ENCODE measurements at regions not wholly inside any gene's neighbourhood (a gene's known extent, or its start where the extent isn't known, plus 50 kb on each side); places are given as distances from the start of the nearest gene placed in this dataset.

DNA sequence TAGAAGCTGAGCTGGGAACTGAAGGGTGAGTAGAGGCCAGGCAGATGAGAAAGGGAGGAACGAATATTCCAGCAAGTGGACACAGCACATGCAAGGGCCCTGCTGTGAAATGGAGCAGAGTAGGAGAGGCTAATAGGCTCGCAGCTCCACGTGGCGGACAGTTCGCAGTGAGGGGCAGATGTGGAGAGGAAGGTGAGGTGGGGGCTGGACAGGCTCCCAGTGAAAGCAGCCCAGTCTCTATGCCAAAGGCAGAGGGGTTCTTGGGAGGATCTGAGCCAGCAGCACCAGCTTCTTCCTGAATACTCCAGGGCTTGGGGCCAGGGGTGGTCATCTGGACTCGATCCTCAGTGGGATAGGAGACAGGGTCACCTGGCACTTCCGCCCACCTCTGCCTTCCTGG, 81.0 kb downstream of the CEBPB start:
- no peak overlapping the region for H3K4me3 ChIP-seq (ENCODE audit: low read length)

DNA sequence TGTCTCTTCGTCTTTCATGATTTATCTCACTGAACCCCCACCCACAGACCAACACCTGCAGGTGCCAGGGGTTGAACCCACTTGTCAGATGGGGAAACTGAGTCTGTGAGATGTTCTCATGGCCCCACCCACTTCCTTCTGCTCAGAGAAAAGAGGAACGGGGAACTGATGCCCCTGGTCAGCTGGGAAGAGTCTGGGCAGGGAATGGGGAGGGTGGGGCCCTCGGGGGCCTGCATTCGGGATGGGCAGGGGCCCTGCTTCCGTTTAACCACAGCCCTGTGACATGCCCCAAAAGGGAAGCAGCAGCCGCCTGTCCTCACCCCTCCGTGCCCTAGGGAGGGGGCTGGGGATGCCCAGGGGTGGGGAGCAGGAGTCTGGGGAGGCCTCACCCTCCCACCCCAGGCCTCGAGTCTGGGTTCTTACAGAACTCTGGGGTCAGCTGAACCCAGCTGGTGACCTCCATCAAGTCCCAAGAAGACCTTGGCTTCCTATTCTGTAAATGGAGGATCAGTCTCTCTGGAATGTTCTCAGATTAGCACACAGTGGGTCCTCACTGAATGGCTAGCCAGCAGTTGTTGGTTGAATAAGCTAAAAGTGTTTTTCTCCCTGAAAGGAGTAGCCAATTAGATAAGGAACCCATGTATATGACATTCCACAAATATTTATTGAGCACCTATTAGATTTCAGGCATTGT, 81.5 kb downstream of the CEBPB start:
- DNase-seq (ENCODE audit: low read depth, low spot score), result no peak
- no peak overlapping the region for H3K4me3 ChIP-seq (ENCODE audit: low read length)

More for the DNA sequence above, 81.0 kb downstream of the CEBPB start:
- DNase-seq (ENCODE audit: low read depth, low spot score), result no peak

DNA sequence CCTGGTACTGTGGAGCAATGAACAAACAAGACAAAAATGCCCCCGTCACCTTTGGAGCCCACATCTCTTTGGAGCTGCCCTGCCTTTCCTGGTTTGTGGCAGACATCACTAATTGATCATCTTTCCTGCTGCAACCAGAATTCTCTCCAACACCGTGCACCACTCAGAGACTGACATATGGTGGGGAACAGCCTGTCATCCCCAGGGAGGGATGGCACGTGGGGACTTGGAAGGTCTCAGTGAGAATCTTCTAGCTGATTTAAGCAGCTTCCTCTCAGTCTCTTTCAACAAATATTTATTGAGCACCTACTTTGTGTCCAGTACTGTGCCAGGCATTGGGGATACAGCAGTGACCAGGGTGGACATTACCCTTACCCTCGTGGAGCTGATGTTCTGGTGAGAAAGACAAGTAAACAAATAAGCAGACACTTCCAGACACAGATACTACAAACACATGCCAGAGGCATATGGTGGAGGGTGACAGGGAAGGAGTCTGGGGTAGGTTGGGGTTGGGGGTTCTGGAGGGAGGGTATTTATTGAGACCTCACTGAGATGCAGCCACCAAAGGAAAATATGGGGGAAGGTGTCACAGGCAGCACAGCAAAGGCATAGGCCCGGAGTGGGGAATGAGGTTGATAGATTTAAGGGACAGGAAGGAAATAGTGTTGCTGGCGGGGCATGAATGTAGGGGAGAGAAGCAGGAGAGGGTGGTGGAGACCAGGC, 82.3 kb downstream of the CEBPB start:
- no peak for DNase-seq (ENCODE audit: low read depth, low spot score)

DNA sequence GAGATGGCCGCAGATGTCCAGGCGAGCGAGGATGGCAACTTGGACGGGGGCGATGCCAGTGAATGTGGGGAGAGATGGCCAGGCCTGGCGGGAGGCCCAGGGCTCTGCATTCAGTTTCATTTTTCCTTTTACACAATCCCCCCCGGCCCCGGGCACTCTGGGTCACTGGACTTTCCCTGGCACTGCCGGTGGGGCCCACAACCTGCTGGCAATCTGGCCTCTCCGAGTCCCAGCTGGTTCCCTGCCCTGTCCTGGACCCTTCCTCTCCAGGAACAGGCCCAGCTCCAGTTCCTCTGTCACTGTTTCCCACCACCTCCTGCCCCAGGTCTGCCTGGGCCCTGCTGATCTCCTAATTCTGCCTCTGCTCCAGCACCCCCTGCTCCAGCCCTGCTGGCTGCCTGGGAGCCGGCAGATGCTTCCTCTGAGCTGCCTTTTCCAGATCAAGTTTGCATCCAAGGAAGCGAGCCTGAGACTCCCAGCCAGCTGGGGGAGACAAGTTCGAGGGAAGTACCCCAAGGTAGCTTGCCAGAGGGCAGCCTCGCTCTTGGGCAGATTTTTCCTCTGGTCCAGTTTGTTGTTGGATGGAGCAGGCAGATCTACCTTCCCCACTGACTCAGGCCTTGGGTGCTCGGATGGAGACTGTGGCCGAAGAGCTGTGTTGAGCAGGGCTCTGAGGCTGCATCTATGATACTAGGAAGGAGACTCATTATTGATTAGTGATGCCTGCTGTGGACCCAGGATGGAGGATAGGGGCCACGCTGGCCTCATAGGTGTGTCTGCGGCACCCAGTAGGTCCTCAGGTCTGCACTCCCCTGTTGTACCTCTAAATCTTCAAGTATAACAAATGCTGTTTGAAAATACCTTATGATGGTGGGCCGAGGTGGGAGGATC, 83.2 kb downstream of the CEBPB start:
- DNase-seq (ENCODE audit: low read depth, low spot score), result no peak
- H3K4me3 ChIP-seq (ENCODE audit: low read length), result no peak overlapping the region

More for the DNA sequence above, 82.3 kb downstream of the CEBPB start:
- no peak overlapping the region for H3K4me3 ChIP-seq (ENCODE audit: low read length)

DNA sequence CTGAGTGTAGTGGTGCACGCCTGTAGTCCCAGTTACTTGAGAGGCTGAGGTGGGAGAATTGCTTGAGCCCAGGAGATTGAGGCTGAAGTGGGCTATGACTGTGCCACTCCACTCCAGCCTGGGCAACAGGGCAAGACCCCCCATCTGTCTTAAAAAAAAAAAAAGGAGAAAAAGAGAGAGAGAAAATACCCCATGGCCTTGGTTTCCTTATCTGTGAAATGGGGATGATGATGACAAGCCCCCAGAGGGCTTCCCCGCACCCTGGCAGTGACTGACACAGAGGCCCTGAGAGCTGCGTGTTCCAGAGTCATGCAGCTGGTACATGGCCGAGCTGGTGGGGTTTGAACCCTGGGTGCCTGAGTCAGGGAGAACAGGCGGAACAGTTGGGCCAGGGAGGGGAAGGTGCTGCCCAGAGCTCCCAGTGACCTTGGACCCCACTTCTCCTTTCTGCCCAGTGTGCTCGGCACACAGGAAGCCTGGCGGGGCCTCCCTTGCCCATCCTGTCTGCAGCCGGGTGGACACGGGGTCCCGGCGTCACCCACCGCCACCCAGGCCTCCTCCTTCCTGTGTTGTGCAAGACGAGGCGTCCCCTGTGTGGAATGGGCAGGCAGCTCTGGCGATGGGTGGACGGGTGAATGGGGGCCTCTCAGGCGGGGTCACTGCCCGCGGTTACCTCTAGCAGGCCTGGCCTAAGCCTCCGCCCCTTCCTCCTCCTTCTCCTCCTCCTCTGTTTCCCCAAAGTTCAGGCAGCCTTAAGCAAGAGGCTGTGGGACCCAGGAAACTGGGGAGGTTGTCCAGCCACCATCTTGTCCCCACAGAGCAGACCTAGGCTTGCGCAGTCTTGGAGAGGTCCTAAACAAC, 84.2 kb downstream of the CEBPB start:
- no peak overlapping the region for H3K4me3 ChIP-seq (ENCODE audit: low read length)
- no peak for DNase-seq (ENCODE audit: low read depth, low spot score)

DNA sequence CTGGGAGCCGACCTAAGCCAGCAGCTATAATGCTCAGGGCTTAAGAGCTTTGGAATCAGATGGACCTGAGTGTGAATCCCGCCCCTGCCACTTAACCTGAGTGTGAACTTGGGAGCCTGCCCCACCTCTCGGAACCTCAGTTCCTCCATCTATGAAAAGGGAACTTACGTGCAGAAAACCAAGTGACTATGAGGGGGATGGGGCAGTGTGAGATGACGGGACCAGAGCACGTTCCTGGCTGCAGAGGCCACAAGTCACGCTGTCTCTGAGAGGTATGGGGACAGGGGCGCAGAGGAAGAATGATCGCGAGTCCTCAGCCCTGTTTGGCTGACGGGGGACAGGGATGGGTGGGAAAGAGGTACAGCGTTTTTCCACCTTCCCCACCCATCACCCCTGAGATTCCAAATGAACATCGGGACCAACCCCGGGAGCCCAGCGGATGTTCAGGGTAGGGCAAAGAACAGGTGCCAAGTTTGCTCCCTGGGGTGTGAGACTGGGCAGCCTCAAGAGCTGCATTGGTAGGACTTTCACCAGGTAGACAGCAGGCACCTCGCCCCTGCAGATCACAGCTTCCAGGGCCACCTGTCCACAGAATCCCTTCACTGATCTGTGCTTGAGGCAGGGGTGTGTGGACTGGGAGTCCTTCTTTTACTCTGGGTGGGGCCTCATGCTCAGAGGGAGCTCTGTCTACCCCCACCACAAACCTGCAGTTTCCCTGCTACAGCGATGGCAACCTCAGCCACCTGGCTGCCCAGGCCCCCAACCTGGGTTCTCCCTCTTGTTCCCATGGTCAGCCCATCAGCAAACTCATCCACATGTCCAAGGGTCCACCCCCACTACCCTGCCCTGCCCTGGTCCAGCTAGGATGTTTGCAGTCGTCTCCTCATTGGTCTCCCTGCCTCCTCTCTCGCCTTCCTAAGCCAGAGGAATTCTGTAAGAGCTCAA, 85.8 kb downstream of the CEBPB start:
- H3K4me3 ChIP-seq (ENCODE audit: low read length), result no peak overlapping the region
- DNase-seq (ENCODE audit: low read depth, low spot score), result no peak

DNA sequence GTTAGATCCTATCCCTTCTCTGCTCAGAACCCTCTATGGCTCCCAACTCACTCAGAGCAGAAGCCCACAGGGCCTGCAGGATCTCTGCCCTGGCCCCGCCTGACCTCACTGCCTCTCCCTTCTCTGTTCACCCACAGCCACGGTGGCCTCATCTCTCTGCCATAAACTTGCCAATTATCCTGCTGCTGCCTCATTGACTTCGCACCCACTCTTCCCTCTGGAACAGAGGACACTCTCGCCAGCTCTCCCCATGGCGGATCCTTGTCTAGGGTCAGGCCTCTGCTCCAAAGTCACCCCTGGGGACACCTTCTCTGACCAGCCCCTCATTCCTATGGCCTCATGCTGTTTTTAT, 86.4 kb downstream of the CEBPB start:
- H3K4me3 ChIP-seq (ENCODE audit: low read length), result no peak overlapping the region
- no peak for DNase-seq (ENCODE audit: low read depth, low spot score)

DNA sequence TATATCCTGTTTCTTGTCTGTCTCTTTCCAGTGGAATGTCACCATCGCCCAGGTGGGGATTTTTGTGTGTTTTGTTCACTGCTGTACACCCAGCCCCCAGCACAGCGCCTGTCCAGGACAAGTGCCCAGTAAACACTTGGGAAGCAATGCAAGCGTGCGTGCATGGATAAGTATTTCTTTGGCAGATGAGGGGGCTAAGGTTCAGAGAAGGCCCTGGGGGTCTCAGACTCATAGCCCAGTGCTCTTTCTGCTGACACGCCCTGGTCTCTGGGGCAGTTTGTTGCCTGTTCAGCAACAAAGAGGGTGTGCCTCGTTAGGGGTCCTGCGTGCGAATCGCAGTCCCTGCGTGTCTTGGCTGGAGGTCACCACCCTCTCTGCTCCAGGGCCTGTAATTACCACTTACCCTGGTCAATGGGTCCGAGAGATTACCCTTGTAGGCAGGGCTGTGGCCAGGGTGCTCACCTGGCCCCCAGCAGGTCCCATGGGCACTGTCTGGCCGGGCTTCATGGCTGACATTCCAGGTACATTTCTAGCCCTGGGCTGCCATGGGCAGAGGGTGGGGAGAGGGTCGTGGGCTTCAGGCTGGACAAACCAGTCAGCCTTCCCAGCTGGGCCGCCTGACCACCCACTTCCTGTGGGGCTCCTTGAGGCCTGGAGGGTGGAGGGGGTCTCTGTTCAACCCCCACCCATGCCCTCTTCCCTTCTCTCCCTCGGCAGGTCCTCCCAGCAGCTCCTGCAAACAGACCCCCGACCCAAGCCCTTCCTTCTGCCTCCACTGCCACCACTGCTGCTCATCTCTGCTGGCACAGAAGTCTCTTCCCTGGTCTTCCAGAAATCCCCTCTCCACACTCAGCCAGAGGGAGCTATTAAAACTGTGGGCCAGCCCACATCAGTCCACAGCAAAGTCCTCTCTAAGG, 87.1 kb downstream of the CEBPB start:
- DNase-seq (ENCODE audit: low read depth, low spot score), result no peak
- H3K4me3 ChIP-seq (ENCODE audit: low read length), result no peak overlapping the region

DNA sequence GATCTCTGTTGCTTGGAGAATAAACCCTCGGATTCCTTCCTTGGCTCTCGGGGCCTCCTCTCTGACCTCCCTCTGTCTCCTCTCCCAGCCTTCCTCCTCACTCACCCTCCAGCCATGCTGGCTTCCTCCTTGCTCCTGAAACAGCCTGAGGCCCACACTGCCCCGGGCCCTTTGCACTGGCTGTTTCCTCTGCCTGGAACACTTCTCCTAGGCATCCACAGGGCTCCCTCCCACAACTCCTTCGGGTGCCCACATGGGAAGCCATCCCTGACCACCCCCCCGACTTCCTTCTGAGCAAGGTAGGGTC, 87.7 kb downstream of the CEBPB start:
- DNase-seq (ENCODE audit: low read depth, low spot score), result no peak

DNA sequence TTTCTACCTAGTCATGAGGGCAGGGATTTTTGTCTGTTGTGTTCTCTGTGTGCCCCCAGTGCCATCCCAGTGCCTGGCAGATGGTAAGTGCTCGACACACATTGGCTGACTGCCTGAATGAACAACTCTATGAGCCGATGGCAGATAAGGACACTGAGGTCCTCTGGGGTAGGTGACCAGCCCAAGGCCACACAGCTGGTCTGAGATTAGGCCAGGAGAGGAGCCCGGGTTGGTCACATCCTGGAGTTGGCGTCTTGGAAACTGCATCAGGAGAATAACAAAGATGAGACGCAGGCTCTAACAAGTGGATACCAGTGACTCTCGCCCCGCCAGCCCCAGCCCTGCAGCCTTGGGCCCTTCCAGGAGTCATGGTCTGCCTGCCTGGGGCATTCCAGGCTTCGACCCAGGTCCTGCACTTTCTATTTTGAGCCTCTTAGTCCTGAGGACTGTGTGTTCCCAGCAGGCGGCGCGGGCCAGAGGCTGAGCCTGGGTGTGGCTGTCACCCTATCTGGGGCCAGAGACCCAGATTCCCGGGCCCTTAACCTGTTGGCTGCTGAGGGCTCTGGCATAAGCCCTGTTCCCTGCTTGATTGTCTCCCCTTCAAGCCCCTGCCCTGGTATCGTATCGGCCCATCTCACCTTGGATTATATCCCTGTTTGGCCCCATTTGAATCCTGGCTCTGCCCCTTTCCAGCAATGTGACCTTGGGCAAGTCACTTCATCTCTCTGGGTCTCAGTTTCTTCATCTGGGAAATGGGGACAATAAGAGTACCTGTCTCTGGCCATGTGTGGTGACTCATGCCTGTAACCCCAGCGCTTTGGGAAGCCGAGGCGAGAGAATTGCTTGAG, 88.3 kb downstream of the CEBPB start:
- DNase-seq (ENCODE audit: low read depth, low spot score), result no peak
- H3K4me3 ChIP-seq (ENCODE audit: low read length), result no peak overlapping the region

More for the DNA sequence above, 87.7 kb downstream of the CEBPB start:
- no peak overlapping the region for H3K4me3 ChIP-seq (ENCODE audit: low read length)

DNA sequence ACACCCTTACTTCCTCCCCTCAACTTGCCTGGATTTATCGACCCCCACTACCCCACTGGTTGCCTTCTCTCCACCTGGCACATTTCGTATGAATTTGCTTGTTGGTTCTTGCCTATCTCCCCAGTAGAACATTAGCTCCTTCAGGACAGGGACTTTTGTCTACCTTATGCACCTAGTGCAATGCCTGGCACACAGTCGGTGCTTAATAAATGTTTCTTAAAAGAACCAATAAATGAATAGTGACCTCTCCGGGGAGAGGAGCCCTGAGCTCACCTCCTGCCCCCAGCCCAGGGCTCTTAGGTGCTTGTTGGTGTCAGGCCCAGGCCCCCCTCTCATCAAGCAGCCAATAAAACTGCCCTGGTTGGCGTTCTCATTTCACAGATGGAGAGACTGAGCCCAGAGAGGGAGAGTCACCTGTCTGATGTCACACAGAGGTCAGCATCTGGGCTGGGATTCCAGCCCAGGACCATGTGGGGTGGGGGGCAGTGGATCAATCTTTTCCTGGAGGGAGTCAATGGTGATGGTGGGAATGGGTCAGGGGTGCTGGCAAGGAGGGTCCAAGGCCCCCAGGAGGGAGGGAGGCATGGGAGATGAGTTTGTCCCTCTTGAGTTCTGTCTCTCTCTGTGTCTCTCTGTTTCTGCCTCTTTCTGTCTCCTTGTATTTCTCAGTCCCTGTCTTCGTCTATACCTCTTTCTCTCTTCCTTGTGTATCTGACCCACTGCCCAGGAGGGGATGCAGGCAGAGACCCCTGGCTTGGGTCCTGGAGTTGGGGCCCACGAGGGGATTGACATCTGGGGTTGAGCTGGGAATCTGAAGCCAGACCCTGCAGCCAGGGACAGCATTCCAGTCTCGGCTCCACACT, 89.6 kb downstream of the CEBPB start:
- no peak for DNase-seq (ENCODE audit: low read depth, low spot score)
- no peak overlapping the region for H3K4me3 ChIP-seq (ENCODE audit: low read length)

DNA sequence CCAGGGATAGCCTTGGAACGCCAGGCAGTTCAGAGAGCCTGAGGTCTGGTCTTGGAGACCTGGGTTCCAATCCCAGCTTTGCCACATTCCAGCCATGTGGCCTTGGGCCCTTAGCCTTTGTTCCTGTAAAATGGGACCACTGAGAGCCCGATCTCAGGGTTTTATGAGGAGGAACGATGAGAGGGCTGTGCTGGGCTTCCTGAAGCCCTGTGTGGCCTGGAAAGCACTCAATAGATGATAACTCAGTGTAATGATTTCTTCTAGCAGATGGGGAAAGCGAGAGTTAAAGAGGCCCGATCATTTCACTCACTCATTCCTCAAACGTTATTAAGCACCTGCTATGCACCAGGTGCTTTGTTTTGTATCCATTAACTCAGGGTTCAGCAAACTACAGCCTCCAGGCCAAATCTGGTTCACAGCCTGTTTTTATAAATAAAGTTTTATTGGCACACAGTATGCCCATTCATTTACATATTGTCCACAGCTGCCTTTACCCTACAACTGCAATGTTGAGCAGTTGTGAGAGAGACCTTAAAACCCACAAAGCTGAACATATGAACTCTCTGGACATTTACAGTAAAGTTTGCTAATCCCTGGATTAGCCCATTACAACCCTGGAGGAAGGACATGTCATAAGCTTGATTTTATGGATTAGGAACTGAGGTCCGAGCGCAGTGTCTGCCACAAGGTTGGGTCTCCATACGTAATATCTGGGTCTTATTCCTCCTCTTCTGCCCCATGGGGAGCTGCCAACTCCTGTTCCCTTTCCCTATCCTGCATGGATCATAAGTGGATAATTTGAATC, 90.4 kb downstream of the CEBPB start:
- no peak for DNase-seq (ENCODE audit: low read depth, low spot score)

DNA sequence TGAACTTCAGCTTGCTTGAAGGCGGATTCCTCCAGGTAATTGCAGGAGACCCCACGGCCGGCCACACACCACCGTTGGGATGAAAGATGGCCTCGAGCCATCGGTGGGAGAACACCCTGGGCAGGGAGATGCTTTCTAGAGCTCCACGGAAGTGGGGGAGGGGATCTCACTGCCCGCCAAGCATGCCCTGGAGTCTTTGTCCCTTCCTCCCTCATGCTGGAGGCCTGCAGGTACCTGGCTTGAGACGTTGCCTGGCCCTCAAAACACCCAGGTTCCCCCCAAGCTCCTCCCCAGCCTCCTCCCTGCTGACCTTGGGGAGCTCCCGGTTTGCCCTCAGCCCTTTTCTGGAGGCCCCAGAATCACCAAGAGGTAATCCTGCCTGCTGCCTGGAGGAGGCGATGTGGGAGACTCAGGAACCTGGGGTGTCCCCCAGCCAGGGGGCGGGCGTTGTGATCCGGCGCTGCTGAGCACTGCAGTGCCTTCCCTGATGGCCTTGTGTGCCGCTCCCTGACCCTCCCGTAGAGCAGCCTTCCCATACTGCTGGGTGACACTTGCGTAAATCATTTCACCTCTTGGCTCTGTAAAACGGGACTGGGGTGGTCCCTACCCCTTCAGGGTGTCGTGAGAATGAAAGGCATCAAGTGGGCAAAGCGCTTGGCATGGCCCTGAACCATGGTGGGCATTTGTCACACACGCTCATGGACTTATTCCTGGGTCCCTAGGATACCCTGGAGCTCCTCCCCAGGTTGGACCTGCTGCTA, 91.4 kb downstream of the CEBPB start:
- no peak for DNase-seq (ENCODE audit: low read depth, low spot score)
- H3K4me3 ChIP-seq (ENCODE audit: low read length), result no peak overlapping the region

More for the DNA sequence above, 90.4 kb downstream of the CEBPB start:
- H3K4me3 ChIP-seq (ENCODE audit: low read length), result no peak overlapping the region
